HG02571 (cell line): ENCODE measurements at regions not wholly inside any gene's neighbourhood (a gene's known extent, or its start where the extent isn't known, plus 50 kb on each side); places are given as distances from the start of the nearest gene placed in this dataset.
"Not testable (repeated sequence)": the region's sequence is repeated elsewhere in the genome, so short reads cannot be mapped to it uniquely, and the experiment has no call there.

ENCODE experiments used
- ATAC-seq: cut with Tn5 transposase; IDR thresholded peaks from one replicate; pipeline ENCODE4 v1.9.1; 2021; ENCODE audit warnings: mild to moderate bottlenecking, moderate library complexity; ENCODE audit not compliant: unreplicated experiment

GRCh38 chr7:68122801-68123200 lies 1126.2 kb downstream of the TYW1 start:
- ATAC-seq, result no peak

DNA sequence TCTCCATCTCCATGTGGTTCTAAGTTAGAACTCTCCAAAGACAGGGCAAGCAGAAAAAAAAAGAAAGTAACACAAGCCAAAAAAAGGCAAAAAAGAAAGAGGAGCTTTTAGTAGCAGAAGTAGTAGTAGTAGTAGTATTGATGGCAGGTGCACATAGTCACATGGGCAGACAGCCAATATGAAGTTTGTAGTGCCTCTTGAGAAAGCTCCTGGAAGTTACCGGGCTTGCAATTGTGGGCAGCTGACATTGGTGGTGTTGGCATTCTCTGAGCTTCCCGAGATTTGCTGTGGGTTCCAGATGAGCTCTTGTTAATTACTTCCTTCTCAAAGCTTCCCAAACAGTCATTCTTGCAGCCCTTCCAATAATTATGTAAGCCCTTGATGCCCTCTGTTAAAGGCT lies 1128.5 kb downstream of the TYW1 start:
- ATAC-seq, result no peak

DNA sequence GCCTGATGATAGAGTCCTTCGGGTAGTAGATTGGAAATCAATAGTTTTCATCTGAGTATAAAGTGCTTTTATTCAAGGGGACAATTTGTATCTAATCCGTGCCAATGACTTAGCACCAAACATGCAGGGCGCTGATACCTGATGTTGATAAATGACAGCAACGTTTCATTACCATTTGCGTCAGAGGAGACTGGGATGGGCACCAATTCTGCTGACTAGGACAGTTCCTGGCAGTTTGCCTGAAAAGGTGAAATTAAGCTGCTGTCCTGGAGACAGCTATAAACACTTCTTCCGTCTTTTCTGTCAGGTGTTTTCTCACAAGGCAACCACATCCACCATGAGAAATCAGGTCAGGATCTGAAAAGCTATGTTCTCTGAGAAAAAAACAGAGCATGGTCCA lies 1136.4 kb downstream of the TYW1 start:
- no peak for ATAC-seq

DNA sequence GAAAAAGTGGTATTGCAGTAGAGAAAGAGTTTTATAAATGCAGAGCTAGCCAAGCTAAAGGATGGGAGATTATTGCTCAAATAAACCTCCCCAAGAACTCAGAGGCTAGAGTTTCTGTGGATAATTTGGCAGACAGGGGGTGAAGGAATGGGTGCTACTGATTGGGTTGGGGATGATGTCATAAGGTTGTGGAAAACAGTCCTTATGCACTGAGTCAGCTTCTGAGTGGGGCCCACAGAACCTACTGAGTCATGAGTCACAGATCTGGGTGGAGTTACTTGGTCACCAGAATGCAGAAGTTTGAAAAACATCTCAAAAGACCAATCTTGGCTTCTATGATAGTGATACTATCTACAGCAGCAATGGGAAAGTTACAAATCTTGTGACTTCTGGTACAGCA lies 1146.7 kb downstream of the TYW1 start:
- ATAC-seq, result no peak

GRCh38 chr7:68146983-68147382 lies 1150.3 kb downstream of the TYW1 start:
- ATAC-seq, result no peak

DNA sequence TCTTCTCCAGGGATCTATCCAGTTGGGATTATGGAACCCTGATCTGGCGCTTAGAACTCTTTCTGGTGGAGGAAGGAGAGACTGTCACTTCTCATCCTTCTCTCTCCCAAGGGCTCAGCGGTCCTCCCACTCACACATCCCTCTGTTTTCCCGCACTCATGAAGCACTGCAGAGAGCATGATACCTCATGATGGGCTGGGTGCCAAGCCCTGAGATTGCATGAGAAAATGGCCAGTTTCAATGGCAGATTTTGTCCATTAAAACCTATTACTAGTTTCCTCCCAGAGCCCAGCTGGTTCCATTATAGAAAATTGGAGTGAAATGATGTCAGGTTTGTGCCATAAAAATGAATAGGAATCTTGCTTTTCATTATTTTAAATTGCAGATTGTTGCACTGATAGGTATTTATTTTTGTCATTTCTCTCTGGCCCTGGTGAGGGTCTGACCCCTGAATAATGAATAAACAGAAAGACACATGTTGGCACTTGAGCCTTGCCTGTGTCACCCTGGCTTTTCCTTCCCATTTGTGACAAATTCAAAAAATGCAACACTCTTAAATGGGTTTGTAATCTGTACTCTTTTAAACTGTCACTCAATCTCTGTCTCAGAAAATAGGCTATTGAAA lies 1151.1 kb downstream of the TYW1 start:
- ATAC-seq, result no peak

GRCh38 chr7:68148440-68148839 lies 1151.8 kb downstream of the TYW1 start:
- no peak for ATAC-seq

- ATAC-seq, result no peak
Measured at GRCh38 chr7:68152205-68152604, 1155.6 kb downstream of the TYW1 start.

DNA sequence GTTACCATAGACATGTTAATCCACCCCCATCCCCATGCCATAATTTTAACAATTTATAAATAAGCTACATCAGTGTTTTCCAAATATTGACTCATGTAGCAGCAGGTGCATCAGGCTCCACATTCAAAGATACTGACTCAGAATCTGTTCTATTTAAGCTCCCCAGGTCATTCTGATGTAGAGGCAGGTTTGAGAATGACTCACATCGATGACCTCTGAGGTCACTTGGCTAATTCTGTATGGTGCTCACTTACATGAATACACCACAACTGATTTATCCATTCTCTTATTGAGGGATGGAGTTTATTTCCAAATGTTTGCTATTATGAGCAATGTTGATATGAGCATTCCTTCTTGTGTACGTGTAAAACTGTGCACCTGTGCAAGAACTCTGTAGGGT lies 1159.0 kb downstream of the TYW1 start:
- no peak for ATAC-seq

DNA sequence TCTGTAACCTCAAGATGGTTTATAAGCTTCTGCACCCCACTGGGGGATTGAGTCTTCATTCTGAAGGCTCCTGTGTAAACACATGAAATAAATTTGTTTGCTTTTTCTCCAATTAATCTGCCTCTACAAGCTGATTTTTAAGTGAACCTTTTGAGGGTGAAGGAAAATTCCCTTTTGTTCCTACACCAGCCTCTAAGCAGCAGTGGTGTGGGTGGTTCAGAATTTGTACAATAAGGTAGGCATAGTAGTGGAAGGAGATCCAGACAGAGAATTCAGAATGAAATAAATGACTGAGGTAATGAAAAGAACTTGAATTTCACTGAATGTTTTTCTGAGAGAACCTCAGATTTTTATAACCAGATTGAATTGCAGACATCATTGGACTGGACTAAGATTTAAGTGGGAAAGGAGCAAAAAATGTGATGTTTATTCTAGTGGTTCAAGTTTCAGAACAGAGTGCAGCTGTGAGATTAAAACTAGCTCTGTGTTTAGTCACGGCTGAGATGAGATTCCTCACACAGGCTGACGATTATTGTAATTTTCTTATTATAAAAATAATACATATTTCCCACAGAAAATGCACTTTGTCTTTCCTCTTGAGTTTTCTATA lies 1162.2 kb downstream of the TYW1 start:
- no peak for ATAC-seq

- ATAC-seq, result no peak
Measured at GRCh38 chr7:68162712-68163111, 1166.1 kb downstream of the TYW1 start.

GRCh38 chr7:68166525-68166924 lies 1169.9 kb downstream of the TYW1 start:
- no peak for ATAC-seq

GRCh38 chr7:68173513-68173912 lies 1176.9 kb downstream of the TYW1 start:
- no peak for ATAC-seq

DNA sequence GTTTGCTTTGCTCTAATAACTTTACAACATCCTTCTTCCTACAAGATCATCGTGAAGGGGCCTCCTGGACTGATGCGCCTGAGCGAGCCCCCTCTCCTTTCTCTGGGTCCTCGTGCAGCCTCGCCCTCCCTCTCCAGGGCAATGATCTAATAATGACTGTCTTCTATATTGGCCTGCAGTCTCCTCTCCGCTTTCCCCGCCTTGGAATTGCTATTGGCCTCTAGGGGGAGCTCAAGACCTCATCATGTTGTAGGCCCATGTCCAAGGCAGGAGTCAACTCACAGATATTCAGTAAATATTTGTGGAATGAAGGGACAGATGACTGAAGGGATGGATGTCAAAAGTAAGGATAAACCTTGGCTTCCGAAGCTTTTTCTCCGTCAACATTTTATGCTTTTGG lies 1180.3 kb downstream of the TYW1 start:
- ATAC-seq, result no peak

DNA sequence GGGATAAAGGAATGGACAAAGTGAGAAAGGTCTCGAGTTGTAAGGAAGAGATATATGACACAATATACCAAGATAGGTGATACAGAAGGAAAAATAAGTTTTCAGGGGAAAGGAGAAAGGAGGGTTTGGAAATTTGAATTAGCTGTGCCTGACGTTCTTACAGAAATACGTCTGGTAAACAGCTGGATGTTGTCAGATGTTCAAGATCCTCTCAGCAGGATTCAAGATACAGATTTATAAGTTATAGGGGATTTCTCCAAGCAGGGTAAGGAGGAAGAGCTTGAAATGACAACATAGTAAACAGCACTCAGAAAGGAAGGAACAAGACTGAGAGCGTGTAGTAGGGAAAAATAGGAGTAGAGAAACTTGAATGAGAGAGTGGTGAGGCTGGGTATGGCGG lies 1184.1 kb downstream of the TYW1 start:
- no peak for ATAC-seq

DNA sequence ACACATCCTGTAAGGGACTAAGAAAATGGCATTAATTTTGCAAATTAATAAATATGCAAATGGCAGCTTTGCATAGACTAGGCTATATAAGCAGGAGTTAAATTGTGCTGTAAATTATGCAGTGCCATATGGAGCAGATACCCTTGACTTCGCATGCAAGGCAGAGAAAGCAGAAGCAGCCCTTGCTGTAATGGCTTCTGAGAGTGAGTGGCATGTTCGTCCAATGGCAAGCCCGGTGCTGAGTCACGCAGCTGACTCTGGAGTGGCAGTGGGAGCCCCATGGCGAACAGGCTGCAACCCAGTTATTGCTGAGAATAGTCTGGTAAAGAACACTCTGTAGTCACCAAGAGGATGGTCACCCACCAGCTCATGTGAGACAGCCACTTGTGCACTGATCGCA lies 1186.5 kb downstream of the TYW1 start:
- no peak for ATAC-seq

GRCh38 chr7:68185631-68186456 lies 1189.2 kb downstream of the TYW1 start:
- no peak for ATAC-seq

DNA sequence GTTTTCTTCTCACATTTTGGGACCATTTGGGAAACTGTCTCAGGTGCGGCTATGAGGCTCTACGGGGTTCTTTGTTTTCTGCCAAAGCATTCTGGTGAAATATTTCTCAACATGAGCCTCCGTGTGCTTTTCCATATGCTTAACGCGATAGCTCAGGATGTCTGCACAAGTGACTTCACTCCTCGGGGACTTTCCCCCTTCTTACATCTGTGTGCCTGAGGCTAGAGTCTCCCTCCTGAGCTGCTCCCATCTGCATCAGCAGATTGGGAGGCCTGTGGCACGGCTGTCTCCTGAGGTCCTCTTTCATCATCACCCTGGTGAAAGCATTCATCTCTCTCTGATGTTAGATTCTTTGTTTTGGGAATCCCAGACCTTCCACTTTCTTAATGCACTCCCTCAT lies 1190.9 kb downstream of the TYW1 start:
- ATAC-seq, result no peak

GRCh38 chr7:68192941-68193340 lies 1196.3 kb downstream of the TYW1 start:
- ATAC-seq, result no peak

- not testable (repeated sequence) for ATAC-seq
Measured at GRCh38 chr7:68195642-68196041, 1199.0 kb downstream of the TYW1 start.

- ATAC-seq, result no peak
Measured at GRCh38 chr7:68200051-68200670, 1203.5 kb downstream of the TYW1 start.

DNA sequence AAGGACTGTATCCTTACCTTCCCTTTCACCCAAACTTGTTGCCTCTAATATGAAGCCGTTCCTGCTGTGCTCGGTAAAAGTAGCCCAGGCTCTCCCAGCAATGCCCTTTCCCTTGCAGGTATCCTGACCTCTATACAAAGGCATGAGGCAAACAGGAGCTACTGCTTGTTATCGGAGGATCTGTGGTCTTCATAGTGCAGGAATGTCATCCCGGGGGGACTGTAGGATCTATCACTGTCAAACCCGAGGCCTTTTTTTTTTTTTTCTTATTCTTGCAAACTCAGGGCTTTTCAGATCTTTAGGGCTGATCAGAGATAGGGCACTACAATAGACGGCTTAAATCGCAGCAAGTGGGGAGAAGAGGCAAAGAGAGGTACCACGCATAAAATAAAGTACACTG lies 1206.6 kb downstream of the TYW1 start:
- ATAC-seq, result no peak
